CD14-positive monocyte (primary cell): ENCODE measurements at regions not wholly inside any gene's neighbourhood (a gene's known extent, or its start where the extent isn't known, plus 50 kb on each side); places are given as distances from the start of the nearest gene placed in this dataset.

ENCODE experiments used
- DNase-seq, 3 donors: peaks; one replicate each; pipeline ENCODE4 v3.0.0-alpha.2; 2011 to 2022
- H2AFZ ChIP-seq: 2 replicates; pipeline ENCODE4 v1.6.0; 2012; ENCODE audit warnings: mild to moderate bottlenecking, low read depth, low read length, inconsistent platforms; ENCODE audit not compliant: insufficient read depth, poor library complexity, severe bottlenecking
- H3K27ac ChIP-seq, 2 donors: 1 replicate in 1 of 2; 2 replicates in 1 of 2; pipeline ENCODE4 v1.5.1; 2012 to 2013; ENCODE audit warnings: low read length in 2 of 2, control low read depth in 1 of 2, inconsistent platforms in 1 of 2, low read depth in 1 of 2, mild to moderate bottlenecking in 1 of 2
- H3K27me3 ChIP-seq, 2 donors: one replicate each; pipeline versions ENCODE4 v1.6.0 to v1.6.1; 2011 to 2013; ENCODE audit warnings: low read length in 2 of 2; ENCODE audit not compliant: control insufficient read depth in 2 of 2, insufficient read depth in 2 of 2
- H3K36me3 ChIP-seq, 2 donors: replicated peaks in 1 of 2; 1 replicate in 1 of 2; 2 replicates in 1 of 2; pipeline versions ENCODE4 v1.5.1 to v1.6.1; 2012 to 2013; ENCODE audit warnings: low read length in 2 of 2, control low read depth in 1 of 2, inconsistent platforms in 1 of 2, mild to moderate bottlenecking in 1 of 2; ENCODE audit not compliant: insufficient read depth in 2 of 2, control insufficient read depth in 1 of 2
- H3K4me1 ChIP-seq, 2 donors: 1 replicate in 1 of 2; 2 replicates in 1 of 2; pipeline versions ENCODE4 v1.5.1 to v1.6.1; 2012 to 2013; ENCODE audit warnings: low read length in 2 of 2, control low read depth in 1 of 2, inconsistent platforms in 1 of 2, mild to moderate bottlenecking in 1 of 2, moderate library complexity in 1 of 2; ENCODE audit not compliant: insufficient read depth in 2 of 2, control insufficient read depth in 1 of 2
- H3K4me2 ChIP-seq: replicated peaks from 2 replicates; pipeline ENCODE3; 2012; ENCODE audit warnings: low read length, moderate library complexity, mild to moderate bottlenecking; ENCODE audit not compliant: poor library complexity, severe bottlenecking; ENCODE audit errors: extremely low read depth
- H3K4me3 ChIP-seq, 3 experiments: fragments of 200-600 bp in 1 of 3; sonication (generic) in 1 of 3; replicated peaks in 1 of 3; 1 replicate in 2 of 3; 2 replicates in 1 of 3; pipeline ENCODE4 v1.5.1; 2011 to 2013; ENCODE audit warnings: low read length in 3 of 3, mild to moderate bottlenecking in 3 of 3, control low read depth in 2 of 3, low read depth in 2 of 3, inconsistent platforms in 1 of 3, moderate library complexity in 1 of 3
- H3K79me2 ChIP-seq: 2 replicates; pipeline ENCODE4 v1.6.0; 2012; ENCODE audit warnings: mild to moderate bottlenecking, control low read depth, inconsistent platforms, low read length, moderate library complexity; ENCODE audit not compliant: insufficient read depth
- H3K9ac ChIP-seq: 2 replicates; pipeline ENCODE4 v1.6.0; 2017; ENCODE audit warnings: low read length, mild to moderate bottlenecking; ENCODE audit not compliant: insufficient read depth, poor library complexity, severe bottlenecking
- H3K9me3 ChIP-seq, 2 donors: replicated peaks in 1 of 2; 1 replicate in 1 of 2; 2 replicates in 1 of 2; pipeline versions ENCODE4 v1.5.1 to v1.6.1; 2012 to 2013; ENCODE audit warnings: low read length in 2 of 2, control low read depth in 1 of 2; ENCODE audit not compliant: control insufficient read depth in 1 of 2, insufficient read depth in 1 of 2
- H4K20me1 ChIP-seq: 2 replicates; pipeline ENCODE4 v1.6.0; 2012; ENCODE audit warnings: mild to moderate bottlenecking, low read length, control low read depth, moderate library complexity; ENCODE audit not compliant: insufficient read depth
- H3K27ac Mint-ChIP-seq, 7 donors: one replicate each; pipeline ENCODE4 v1.8.0; 2020; ENCODE audit warnings: mild to moderate bottlenecking in 7 of 7, mixed read lengths in 7 of 7, moderate library complexity in 6 of 7, inconsistent platforms in 2 of 7
- H3K27me3 Mint-ChIP-seq, 3 donors: one replicate each; pipeline ENCODE4 v1.8.0; 2021 to 2022; ENCODE audit warnings: low read depth in 3 of 3, mild to moderate bottlenecking in 3 of 3, mixed read lengths in 3 of 3, moderate library complexity in 3 of 3, inconsistent platforms in 1 of 3
- H3K36me3 Mint-ChIP-seq, 2 donors: one replicate each; pipeline ENCODE4 v1.8.0; 2020; ENCODE audit warnings: mixed read lengths in 2 of 2, inconsistent platforms in 1 of 2, mild to moderate bottlenecking in 1 of 2
- H3K4me1 Mint-ChIP-seq: one replicate; pipeline ENCODE4 v1.8.0; 2020; ENCODE audit warnings: mild to moderate bottlenecking, mixed read lengths
- H3K4me3 Mint-ChIP-seq, 2 donors: one replicate each; pipeline ENCODE4 v1.8.0; 2020; ENCODE audit warnings: mild to moderate bottlenecking in 2 of 2, mixed read lengths in 2 of 2, moderate library complexity in 1 of 2
- H3K9me3 Mint-ChIP-seq, 7 donors: one replicate each; pipeline ENCODE4 v1.8.0; 2020 to 2022; ENCODE audit warnings: mixed read lengths in 7 of 7, mild to moderate bottlenecking in 6 of 7, moderate library complexity in 6 of 7, inconsistent platforms in 2 of 7
- CTCF ChIP-seq: fragments of 200-600 bp; IDR thresholded peaks from one replicate; pipeline ENCODE4 v1.8.0; 2022; ENCODE audit warnings: antibody characterized with exemption, mild to moderate bottlenecking
- WGBS: methylation state at CpG from one replicate; pipeline ENCODE4 v1.1.5; 2013; ENCODE audit warnings: missing lambda C conversion rate; ENCODE audit not compliant: insufficient coverage; 5-methylcytosine and 5-hydroxymethylcytosine counted together
- intact Hi-C, 2 donors: fragments of 100-400 bp; cut with micrococcal nuclease; formaldehyde crosslinking; loops; one replicate each; pipeline versions ENCODE4 v1.15.0 to v1.15.1; 2023

GRCh38 chr6:164477790-164478189 lies 831.6 kb downstream of the C6orf118 start:
- Histone ChIP-seq H3K4me3 (no peak overlapping the region), H3K27me3 (no peaks in the 10 kb centered on the region), H4K20me1 (no peaks in the 10 kb centered on the region), H3K27ac (no peak overlapping the region), H3K4me1 (no peaks in the 10 kb centered on the region), H2AFZ (no peak overlapping the region), H3K9me3 (peaks cover under 1 to 8% of the 10 kb centered on the region in 2 donors), H3K79me2 (no peaks in the 10 kb centered on the region), H3K4me2 (no peak overlapping the region), H3K9ac (no peak overlapping the region), H3K36me3 (no peaks in the 10 kb centered on the region)
- H3K27me3 Mint-ChIP-seq = no peaks in the 10 kb centered on the region
- no peak for TF ChIP-seq CTCF
- WGBS = no CpG with 5 or more reads among the region's 2 CpGs
- H3K9me3 Mint-ChIP-seq = peaks cover 0 to 8% (median 0%) of the 10 kb centered on the region in 7 donors
- no peak for DNase-seq
- H3K4me3 Mint-ChIP-seq = no peak overlapping the region
- H3K27ac Mint-ChIP-seq = no peak overlapping the region
- H3K36me3 Mint-ChIP-seq = no peaks in the 10 kb centered on the region
- intact Hi-C loops = no loop called here
- no peaks in the 10 kb centered on the region for H3K4me1 Mint-ChIP-seq

GRCh38 chr6:164477101-164477500 lies 832.3 kb downstream of the C6orf118 start:
- H3K9ac ChIP-seq = no peak overlapping the region
- no peaks in the 10 kb centered on the region for H3K36me3 Mint-ChIP-seq
- no CpG with 5 or more reads among the region's 1 CpG for WGBS
- H3K27me3 ChIP-seq = no peaks in the 10 kb centered on the region
- H3K4me2 ChIP-seq = no peak overlapping the region
- H3K4me3 Mint-ChIP-seq = no peak overlapping the region
- no peak overlapping the region for H3K27ac Mint-ChIP-seq
- H3K9me3 Mint-ChIP-seq = peaks cover 0 to 5% (median 0%) of the 10 kb centered on the region in 7 donors
- TF ChIP-seq CTCF = no peak
- DNase-seq = no peak
- H3K79me2 ChIP-seq = no peaks in the 10 kb centered on the region
- no peaks in the 10 kb centered on the region for H4K20me1 ChIP-seq
- H3K4me3 ChIP-seq = no peak overlapping the region
- no peaks in the 10 kb centered on the region for H3K27me3 Mint-ChIP-seq
- intact Hi-C loops = no loop called here
- no peaks in the 10 kb centered on the region for H3K4me1 ChIP-seq
- peaks cover 0 to 4% of the 10 kb centered on the region in 2 donors for H3K9me3 ChIP-seq
- no peak overlapping the region for H2AFZ ChIP-seq
- H3K4me1 Mint-ChIP-seq = no peaks in the 10 kb centered on the region
- no peak overlapping the region for H3K27ac ChIP-seq
- no peaks in the 10 kb centered on the region for H3K36me3 ChIP-seq
